ENCODE measurements at regions not wholly inside any gene's neighbourhood (a gene's known extent, or its start where the extent isn't known, plus 50 kb on each side); places are given as distances from the start of the nearest gene placed in this dataset.

DNA sequence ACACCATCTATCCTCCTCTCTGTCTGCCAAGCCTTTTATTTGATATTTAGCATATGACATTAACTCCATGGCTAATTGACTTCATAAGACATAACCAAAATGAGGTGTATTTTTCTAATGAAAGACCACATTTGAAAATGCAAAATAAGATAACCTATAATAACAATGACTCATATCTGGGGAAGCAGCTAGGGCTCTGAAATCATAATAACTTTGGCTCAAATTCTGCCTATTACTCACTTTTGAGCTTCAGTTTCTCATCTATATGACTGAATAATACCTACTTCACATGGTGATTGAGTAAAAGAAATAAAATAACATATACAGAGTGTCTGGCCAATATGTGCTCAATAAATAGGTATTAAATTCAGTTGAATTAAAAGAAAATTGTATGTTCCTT is 1419.8 kb upstream of the TENM4 start:
- no peak overlapping the region for H3K27ac ChIP-seq
- no peak overlapping the region for H3K4me3 ChIP-seq
- intact Hi-C loops (cut with DNase I) = no loop called here
- no peak for DNase-seq
- no peaks in the 10 kb centered on the region for H3K36me3 ChIP-seq
- TF ChIP-seq CTCF (IDR thresholded peaks at IDR 0.05) (no peak), POLR2A (IDR thresholded peaks at IDR 0.05) (no peak)
- H3K27me3 ChIP-seq = no peaks in the 10 kb centered on the region
- no peaks in the 10 kb centered on the region for H3K4me1 ChIP-seq
- no peaks in the 10 kb centered on the region for H3K9me3 ChIP-seq

DNA sequence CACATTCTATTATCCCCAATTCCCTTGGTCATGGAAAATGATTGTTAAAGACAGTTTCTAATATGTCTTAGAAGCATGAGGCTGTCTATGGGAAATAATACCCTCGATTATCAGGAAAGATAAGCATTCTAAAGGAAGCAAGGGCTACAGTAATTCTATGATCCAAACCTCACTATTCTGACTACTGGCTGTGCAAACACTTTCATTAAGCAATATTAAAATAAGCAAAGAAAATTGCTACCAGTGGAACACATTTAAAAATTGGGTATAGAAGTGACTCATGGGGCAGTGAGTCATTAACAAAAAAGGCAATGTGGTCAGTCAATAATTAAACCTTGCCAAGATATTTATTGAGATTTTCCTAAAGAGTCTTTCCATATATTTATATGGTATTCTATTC is 1415.2 kb upstream of the TENM4 start:
- H3K27ac ChIP-seq = no peak overlapping the region
- H3K4me3 ChIP-seq = no peak overlapping the region
- H3K9me3 ChIP-seq = no peaks in the 10 kb centered on the region
- DNase-seq = no peak
- 32 to 35% methylated on average over 1 of the region's 1 CpG for WGBS, 2 donors
- no peaks in the 10 kb centered on the region for H3K27me3 ChIP-seq
- H3K4me1 ChIP-seq = no peaks in the 10 kb centered on the region
- TF ChIP-seq CTCF (IDR thresholded peaks at IDR 0.05) (no peak), POLR2A (IDR thresholded peaks at IDR 0.05) (no peak)
- intact Hi-C loops (cut with DNase I) = no loop called here
- no peaks in the 10 kb centered on the region for H3K36me3 ChIP-seq

- Histone ChIP-seq H3K27ac (no peak overlapping the region), H3K36me3 (no peaks in the 10 kb centered on the region), H3K27me3 (no peaks in the 10 kb centered on the region), H3K4me1 (no peaks in the 10 kb centered on the region), H3K4me3 (no peak overlapping the region), H3K9me3 (no peaks in the 10 kb centered on the region)
- TF ChIP-seq CTCF (IDR thresholded peaks at IDR 0.05) (no peak), POLR2A (IDR thresholded peaks at IDR 0.05) (no peak)
- no peak for DNase-seq
- WGBS, 2 donors = 87 to 88% methylated on average over 4 of the region's 4 CpGs
- intact Hi-C loops (cut with DNase I) = no loop called here
Observed at GRCh38 chr11:80855426-80855825, 1414.6 kb upstream of the TENM4 start.

GRCh38 chr11:80849253-80849652 is 1408.4 kb upstream of the TENM4 start:
- no peak overlapping the region for H3K27ac ChIP-seq
- no peak overlapping the region for H3K4me3 ChIP-seq
- intact Hi-C loops (cut with DNase I) = no loop called here
- WGBS, 2 donors = 75 to 90% methylated on average over 3 of the region's 3 CpGs
- H3K27me3 ChIP-seq = no peaks in the 10 kb centered on the region
- H3K4me1 ChIP-seq = no peaks in the 10 kb centered on the region
- TF ChIP-seq POLR2A (IDR thresholded peaks at IDR 0.05) = no peak
- no peak for DNase-seq
- no peaks in the 10 kb centered on the region for H3K9me3 ChIP-seq
- H3K36me3 ChIP-seq = no peaks in the 10 kb centered on the region

GRCh38 chr11:80846979-80847378 is 1406.1 kb upstream of the TENM4 start:
- no peaks in the 10 kb centered on the region for H3K27me3 ChIP-seq
- H3K36me3 ChIP-seq = no peaks in the 10 kb centered on the region
- no peak overlapping the region for H3K27ac ChIP-seq
- WGBS, 2 donors = 75 to 81% methylated on average over 3 of the region's 3 CpGs
- H3K4me1 ChIP-seq = no peaks in the 10 kb centered on the region
- H3K9me3 ChIP-seq = no peaks in the 10 kb centered on the region
- no peak overlapping the region for H3K4me3 ChIP-seq
- TF ChIP-seq POLR2A (IDR thresholded peaks at IDR 0.05) (no peak), CTCF (IDR thresholded peaks at IDR 0.05) (no peak)
- DNase-seq = no peak
- intact Hi-C loops (cut with DNase I) = no loop called here

- H3K4me1 ChIP-seq = no peaks in the 10 kb centered on the region
- no peaks in the 10 kb centered on the region for H3K9me3 ChIP-seq
- H3K27ac ChIP-seq = no peak overlapping the region
- TF ChIP-seq CTCF (IDR thresholded peaks at IDR 0.05) = no peak
- no peak for TF ChIP-seq POLR2A (IDR thresholded peaks at IDR 0.05)
- intact Hi-C loops (cut with DNase I) = no loop called here
- no peaks in the 10 kb centered on the region for H3K27me3 ChIP-seq
- no peak for DNase-seq
- no peaks in the 10 kb centered on the region for H3K36me3 ChIP-seq
- no peak overlapping the region for H3K4me3 ChIP-seq
Observed at GRCh38 chr11:80846442-80846841, 1405.6 kb upstream of the TENM4 start.
